Hepatocyte (in vitro differentiated cells): ENCODE measurements at regions not wholly inside any gene's neighbourhood (a gene's known extent, or its start where the extent isn't known, plus 50 kb on each side); places are given as distances from the start of the nearest gene placed in this dataset.

Experiments
- DNase-seq: peaks from one replicate; pipeline ENCODE4 v3.0.0-alpha.2; 2016; ENCODE audit warnings: low spot score
- H2AFZ ChIP-seq: fragments of 200-600 bp; sonication (generic); 2 replicates; pipeline ENCODE4 v1.6.0; 2016; ENCODE audit warnings: antibody characterized with exemption, mild to moderate bottlenecking
- H3K27ac ChIP-seq: fragments of 200-600 bp; sonication (generic); 2 replicates; pipeline ENCODE4 v1.5.1; 2016; ENCODE audit warnings: mild to moderate bottlenecking
- H3K27me3 ChIP-seq: fragments of 200-600 bp; sonication (generic); 2 replicates; pipeline ENCODE4 v1.6.1; 2016
- H3K36me3 ChIP-seq: fragments of 200-600 bp; sonication (generic); replicated peaks from 2 replicates; pipeline ENCODE4 v1.5.1; 2016; ENCODE audit warnings: low read depth; ENCODE audit not compliant: insufficient read depth
- H3K4me1 ChIP-seq: fragments of 200-600 bp; sonication (generic); 2 replicates; pipeline ENCODE4 v1.5.1; 2016; ENCODE audit warnings: mild to moderate bottlenecking, moderate library complexity; ENCODE audit not compliant: insufficient read depth
- H3K4me2 ChIP-seq: fragments of 200-600 bp; sonication (generic); 2 replicates; pipeline ENCODE4 v1.6.0; 2016
- H3K4me3 ChIP-seq: fragments of 200-600 bp; sonication (generic); 2 replicates; pipeline ENCODE4 v1.5.1; 2016; ENCODE audit warnings: mild to moderate bottlenecking
- H3K79me2 ChIP-seq: fragments of 200-600 bp; sonication (generic); 2 replicates; pipeline ENCODE4 v1.6.0; 2017; ENCODE audit warnings: mild to moderate bottlenecking
- H3K9me2 ChIP-seq: fragments of 200-600 bp; sonication (generic); replicated peaks from 2 replicates; pipeline ENCODE4 v1.6.0; 2017; ENCODE audit warnings: mild to moderate bottlenecking; ENCODE audit not compliant: insufficient read depth
- H3K9me3 ChIP-seq: fragments of 200-600 bp; sonication (generic); 2 replicates; pipeline ENCODE4 v1.5.1; 2016; ENCODE audit warnings: low read depth, mild to moderate bottlenecking
- H4K20me1 ChIP-seq: fragments of 200-600 bp; sonication (generic); 2 replicates; pipeline ENCODE4 v1.6.0; 2016; ENCODE audit warnings: mild to moderate bottlenecking; ENCODE audit not compliant: insufficient read depth, poor library complexity, severe bottlenecking
- EZH2 ChIP-seq: fragments of 200-600 bp; sonication (generic); IDR thresholded peaks from 2 replicates; pipeline ENCODE4 v1.6.1; 2016; ENCODE audit warnings: antibody characterized with exemption, mild to moderate bottlenecking, borderline replicate concordance
- EZH2phosphoT487 ChIP-seq: fragments of 200-600 bp; sonication (generic); IDR thresholded peaks from one replicate; pipeline ENCODE4 v1.6.1; 2018; ENCODE audit warnings: antibody characterized with exemption, mild to moderate bottlenecking, low read depth, moderate library complexity; ENCODE audit not compliant: unreplicated experiment, severe bottlenecking
- WGBS: methylation state at CpG from one replicate; pipeline ENCODE4 v1.1.6; 2016; ENCODE audit warnings: low lambda C conversion rate; ENCODE audit errors: missing lambda C conversion rate; 5-methylcytosine and 5-hydroxymethylcytosine counted together
- TF ChIP-seq, protein P1 (sequence below): fragments of 200-600 bp; sonication (generic); IDR thresholded peaks from 2 replicates; pipeline ENCODE4 v1.5.1; 2016; ENCODE audit warnings: antibody characterized with exemption, mild to moderate bottlenecking; ENCODE audit not compliant: poor library complexity

DNA sequence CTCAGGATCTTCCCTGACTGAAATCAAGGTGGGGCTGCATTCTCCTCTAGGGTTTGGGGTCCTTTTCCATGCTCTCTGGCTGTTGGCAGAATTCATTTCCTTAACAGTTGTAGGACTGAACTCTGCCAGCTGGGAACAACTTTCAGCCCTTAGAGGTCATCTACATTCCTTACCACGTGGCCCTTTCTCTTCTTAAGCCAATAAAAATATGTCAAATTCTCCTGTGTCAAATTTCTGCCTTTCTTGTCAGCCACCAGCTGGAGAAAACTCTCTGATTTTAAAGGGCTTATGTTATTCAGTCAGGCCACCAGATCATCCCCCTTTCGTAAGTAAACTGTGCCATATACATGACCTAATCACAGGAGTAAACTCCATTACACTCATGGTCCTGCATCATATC, 95.3 kb upstream of the IL6 start:
- Histone ChIP-seq H3K4me1 (no peaks in the 10 kb centered on the region), H3K36me3 (no peaks in the 10 kb centered on the region), H3K4me2 (no peak overlapping the region), H3K27me3 (no peaks in the 10 kb centered on the region), H4K20me1 (no peaks in the 10 kb centered on the region), H3K4me3 (no peak overlapping the region), H3K9me3 (no peaks in the 10 kb centered on the region), H3K9me2 (no peaks in the 10 kb centered on the region), H3K79me2 (no peaks in the 10 kb centered on the region), H3K27ac (no peak overlapping the region), H2AFZ (no peak overlapping the region)
- 50% methylated on average over 2 of the region's 2 CpGs for WGBS
- no peak for TF ChIP-seq EZH2phosphoT487
- no peak for TF ChIP-seq EZH2
- TF ChIP-seq, protein P1, sequence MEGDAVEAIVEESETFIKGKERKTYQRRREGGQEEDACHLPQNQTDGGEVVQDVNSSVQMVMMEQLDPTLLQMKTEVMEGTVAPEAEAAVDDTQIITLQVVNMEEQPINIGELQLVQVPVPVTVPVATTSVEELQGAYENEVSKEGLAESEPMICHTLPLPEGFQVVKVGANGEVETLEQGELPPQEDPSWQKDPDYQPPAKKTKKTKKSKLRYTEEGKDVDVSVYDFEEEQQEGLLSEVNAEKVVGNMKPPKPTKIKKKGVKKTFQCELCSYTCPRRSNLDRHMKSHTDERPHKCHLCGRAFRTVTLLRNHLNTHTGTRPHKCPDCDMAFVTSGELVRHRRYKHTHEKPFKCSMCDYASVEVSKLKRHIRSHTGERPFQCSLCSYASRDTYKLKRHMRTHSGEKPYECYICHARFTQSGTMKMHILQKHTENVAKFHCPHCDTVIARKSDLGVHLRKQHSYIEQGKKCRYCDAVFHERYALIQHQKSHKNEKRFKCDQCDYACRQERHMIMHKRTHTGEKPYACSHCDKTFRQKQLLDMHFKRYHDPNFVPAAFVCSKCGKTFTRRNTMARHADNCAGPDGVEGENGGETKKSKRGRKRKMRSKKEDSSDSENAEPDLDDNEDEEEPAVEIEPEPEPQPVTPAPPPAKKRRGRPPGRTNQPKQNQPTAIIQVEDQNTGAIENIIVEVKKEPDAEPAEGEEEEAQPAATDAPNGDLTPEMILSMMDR = no peak
- DNase-seq = no peak

DNA sequence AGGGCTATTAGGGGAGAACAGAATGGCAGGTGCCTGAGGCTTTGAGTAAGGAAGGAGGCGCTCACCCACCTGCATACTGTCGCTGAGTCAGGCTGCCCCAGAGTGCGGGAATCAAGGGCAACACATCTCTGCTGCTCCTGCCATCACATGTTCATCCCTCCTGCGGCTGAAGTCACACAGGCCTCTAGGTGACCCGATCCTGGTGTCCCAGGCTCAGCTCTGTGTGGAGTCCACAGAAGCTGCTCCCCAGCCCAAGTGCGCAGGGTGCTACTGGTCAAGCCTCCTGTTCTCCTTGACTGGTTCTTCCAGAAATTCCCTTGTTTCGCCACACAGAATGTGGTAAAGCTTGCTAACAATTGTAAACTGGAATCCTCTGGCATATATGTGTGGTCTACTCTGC, 96.9 kb upstream of the IL6 start:
- no peaks in the 10 kb centered on the region for H3K27me3 ChIP-seq
- no peak overlapping the region for H3K4me3 ChIP-seq
- no peaks in the 10 kb centered on the region for H3K9me3 ChIP-seq
- H3K9me2 ChIP-seq = no peaks in the 10 kb centered on the region
- no peak overlapping the region for H3K4me2 ChIP-seq
- no peaks in the 10 kb centered on the region for H3K36me3 ChIP-seq
- H3K4me1 ChIP-seq = no peaks in the 10 kb centered on the region
- H3K27ac ChIP-seq = no peak overlapping the region
- no peak overlapping the region for H2AFZ ChIP-seq
- 97% methylated on average over 7 of the region's 7 CpGs for WGBS
- H4K20me1 ChIP-seq = no peaks in the 10 kb centered on the region
- TF ChIP-seq, protein P1 = no peak
- TF ChIP-seq EZH2phosphoT487 (no peak), EZH2 (no peak)
- no peaks in the 10 kb centered on the region for H3K79me2 ChIP-seq
- no peak for DNase-seq

DNA sequence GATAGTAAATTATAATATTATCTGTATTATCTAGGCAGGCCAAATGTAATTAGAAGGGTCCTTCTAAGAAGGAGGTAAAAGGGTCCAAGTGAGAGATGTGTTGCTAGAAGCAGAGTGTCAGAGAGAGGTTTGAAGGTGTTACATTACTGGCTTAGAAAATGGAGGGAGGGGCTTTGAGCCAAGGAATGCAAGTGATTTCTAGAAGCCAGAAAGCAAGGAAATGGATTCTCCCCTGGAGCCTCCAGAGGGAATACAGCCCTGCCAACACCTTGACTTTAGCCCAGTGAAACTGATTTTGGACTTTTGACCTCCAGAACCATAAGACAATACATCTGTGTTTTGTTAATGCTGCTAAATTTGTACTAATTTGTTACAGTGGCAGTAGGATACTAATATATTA, 97.9 kb upstream of the IL6 start:
- H3K9me2 ChIP-seq = no peaks in the 10 kb centered on the region
- no peaks in the 10 kb centered on the region for H3K27me3 ChIP-seq
- H3K4me3 ChIP-seq = no peak overlapping the region
- no peak overlapping the region for H2AFZ ChIP-seq
- no peaks in the 10 kb centered on the region for H3K36me3 ChIP-seq
- no peaks in the 10 kb centered on the region for H3K9me3 ChIP-seq
- no peaks in the 10 kb centered on the region for H3K4me1 ChIP-seq
- no peaks in the 10 kb centered on the region for H3K79me2 ChIP-seq
- H3K4me2 ChIP-seq = no peak overlapping the region
- TF ChIP-seq EZH2 (no peak), EZH2phosphoT487 (no peak)
- TF ChIP-seq, protein P1 = no peak
- no peak overlapping the region for H3K27ac ChIP-seq
- H4K20me1 ChIP-seq = no peaks in the 10 kb centered on the region
- no peak for DNase-seq

DNA sequence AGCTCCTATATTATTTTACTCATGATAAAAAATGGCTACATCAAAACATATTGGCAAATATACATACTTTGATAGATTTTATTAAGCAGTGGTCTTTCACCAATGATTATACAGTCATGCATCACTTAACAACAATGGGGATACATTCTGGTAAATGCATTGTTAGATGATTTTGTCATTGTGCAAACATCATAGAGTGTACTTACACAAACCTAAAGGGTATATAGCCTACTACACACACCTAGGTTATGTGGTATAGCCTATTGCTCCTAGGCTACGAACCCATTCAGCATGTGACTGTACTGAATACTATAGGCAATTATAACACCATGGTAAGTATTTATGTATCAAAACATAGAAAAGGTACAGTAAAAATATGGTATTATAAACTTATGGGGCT, 98.9 kb upstream of the IL6 start:
- Histone ChIP-seq H3K27me3 (no peaks in the 10 kb centered on the region), H3K79me2 (no peaks in the 10 kb centered on the region), H2AFZ (no peak overlapping the region), H3K36me3 (no peaks in the 10 kb centered on the region), H4K20me1 (no peaks in the 10 kb centered on the region), H3K4me1 (no peaks in the 10 kb centered on the region), H3K9me3 (no peaks in the 10 kb centered on the region), H3K4me2 (no peak overlapping the region), H3K9me2 (no peaks in the 10 kb centered on the region), H3K27ac (no peak overlapping the region), H3K4me3 (no peak overlapping the region)
- WGBS = 100% methylated on average over 1 of the region's 1 CpG
- DNase-seq = no peak
- no peak for TF ChIP-seq EZH2phosphoT487
- TF ChIP-seq, protein P1 = no peak
- no peak for TF ChIP-seq EZH2
